Activated CD4-positive, alpha-beta T cell treated with anti-CD3 and anti-CD28 coated beads, Interleukin-2, amount 10 ng/mL, durations not matched to agents 7 days and 5 days (primary cell): ENCODE measurements at regions not wholly inside any gene's neighbourhood (a gene's known extent, or its start where the extent isn't known, plus 50 kb on each side); places are given as distances from the start of the nearest gene placed in this dataset.
"Not testable (repeated sequence)": the region's sequence is repeated elsewhere in the genome, so short reads cannot be mapped to it uniquely, and the experiment has no call there.

Source experiments
- CTCF ChIA-PET: fragments of 350-600 bp; sonication (Branson Sonifier 250); formaldehyde crosslinking; loops from one replicate; lab custom pipeline; 2021; ENCODE audit warnings: antibody characterized with exemption; lab: Charles Lee
- POLR2A ChIA-PET: fragments of 350-600 bp; sonication (Branson Sonifier 250); formaldehyde crosslinking; loops from one replicate; lab custom pipeline; 2021; ENCODE audit warnings: antibody characterized with exemption; lab: Charles Lee
- DNase-seq: peaks from one replicate; pipeline ENCODE4 v3.0.0-alpha.2; 2020
- H3K27ac Mint-ChIP-seq: one replicate; pipeline ENCODE4 v1.8.0; 2021; ENCODE audit warnings: mild to moderate bottlenecking, moderate library complexity, mixed read lengths
- H3K27me3 Mint-ChIP-seq: one replicate; pipeline ENCODE4 v1.8.0; 2021; ENCODE audit warnings: mixed read lengths
- H3K36me3 Mint-ChIP-seq: one replicate; pipeline ENCODE4 v1.8.0; 2021; ENCODE audit warnings: low read depth, mixed read lengths
- H3K4me1 Mint-ChIP-seq: one replicate; pipeline ENCODE4 v1.8.0; 2021; ENCODE audit warnings: mixed read lengths
- H3K4me3 Mint-ChIP-seq: one replicate; pipeline ENCODE4 v1.8.0; 2021; ENCODE audit warnings: mild to moderate bottlenecking, moderate library complexity, mixed read lengths
- H3K9me3 Mint-ChIP-seq: one replicate; pipeline ENCODE4 v1.8.0; 2021; ENCODE audit warnings: mixed read lengths

DNA sequence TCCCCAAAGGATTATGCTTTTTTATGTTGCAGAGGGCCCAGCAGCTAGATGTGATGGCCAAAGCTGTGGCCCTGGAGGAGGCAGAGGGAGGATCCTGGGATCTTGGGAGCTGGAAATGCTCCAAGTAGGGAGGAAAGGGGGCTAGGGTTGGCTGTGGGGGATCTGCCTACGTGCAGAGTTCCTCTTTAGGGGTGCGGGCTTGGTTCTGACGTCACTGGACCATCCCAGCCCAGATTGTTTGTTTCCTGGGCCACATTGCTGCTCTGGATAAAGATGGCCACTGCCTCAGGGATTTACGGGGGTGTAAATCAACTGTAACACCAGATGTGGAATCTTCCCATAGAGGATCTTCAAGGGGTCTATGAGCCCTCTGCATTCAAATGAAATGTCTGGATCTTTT lies 110.3 kb upstream of the SYT13 start:
- DNase-seq = no peak
- no peak overlapping the region for H3K27ac Mint-ChIP-seq
- POLR2A ChIA-PET = no interaction called here
- peaks cover 1% of the 10 kb centered on the region for H3K27me3 Mint-ChIP-seq
- H3K4me3 Mint-ChIP-seq = no peak overlapping the region
- H3K36me3 Mint-ChIP-seq = no peaks in the 10 kb centered on the region
- H3K9me3 Mint-ChIP-seq = no peaks in the 10 kb centered on the region
- H3K4me1 Mint-ChIP-seq = no peaks in the 10 kb centered on the region
- CTCF ChIA-PET = no interaction called here

- Mint-ChIP-seq H3K4me3 (no peak overlapping the region), H3K27me3 (peaks cover 1% of the 10 kb centered on the region), H3K4me1 (no peaks in the 10 kb centered on the region), H3K9me3 (no peaks in the 10 kb centered on the region), H3K36me3 (no peaks in the 10 kb centered on the region), H3K27ac (no peak overlapping the region)
- ChIA-PET POLR2A (no interaction called here), CTCF (no interaction called here)
- DNase-seq = no peak
These were observed 109.8 kb upstream of the SYT13 start for GRCh38 chr11:45395947-45396346.

GRCh38 chr11:45395421-45395820 lies 109.3 kb upstream of the SYT13 start:
- Mint-ChIP-seq H3K27me3 (peaks cover 1% of the 10 kb centered on the region), H3K9me3 (no peaks in the 10 kb centered on the region), H3K4me1 (no peaks in the 10 kb centered on the region), H3K4me3 (no peak overlapping the region), H3K36me3 (no peaks in the 10 kb centered on the region), H3K27ac (no peak overlapping the region)
- CTCF ChIA-PET = no interaction called here
- POLR2A ChIA-PET = no interaction called here
- no peak for DNase-seq

- H3K4me3 Mint-ChIP-seq = no peak overlapping the region
- H3K27me3 Mint-ChIP-seq = peaks cover 1% of the 10 kb centered on the region
- H3K4me1 Mint-ChIP-seq = no peaks in the 10 kb centered on the region
- H3K9me3 Mint-ChIP-seq = no peaks in the 10 kb centered on the region
- H3K27ac Mint-ChIP-seq = no peak overlapping the region
- CTCF ChIA-PET = no interaction called here
- POLR2A ChIA-PET = no interaction called here
- no peaks in the 10 kb centered on the region for H3K36me3 Mint-ChIP-seq
- DNase-seq = no peak
These were observed 108.3 kb upstream of the SYT13 start for GRCh38 chr11:45394294-45395085.

- no peak overlapping the region for H3K4me3 Mint-ChIP-seq
- no peak overlapping the region for H3K27ac Mint-ChIP-seq
- no peaks in the 10 kb centered on the region for H3K4me1 Mint-ChIP-seq
- no peak for DNase-seq
- H3K36me3 Mint-ChIP-seq = no peaks in the 10 kb centered on the region
- ChIA-PET POLR2A (no interaction called here), CTCF (no interaction called here)
- H3K9me3 Mint-ChIP-seq = no peaks in the 10 kb centered on the region
- H3K27me3 Mint-ChIP-seq = peaks cover 3% of the 10 kb centered on the region
These were observed 107.7 kb upstream of the SYT13 start for GRCh38 chr11:45393826-45394225.

DNA sequence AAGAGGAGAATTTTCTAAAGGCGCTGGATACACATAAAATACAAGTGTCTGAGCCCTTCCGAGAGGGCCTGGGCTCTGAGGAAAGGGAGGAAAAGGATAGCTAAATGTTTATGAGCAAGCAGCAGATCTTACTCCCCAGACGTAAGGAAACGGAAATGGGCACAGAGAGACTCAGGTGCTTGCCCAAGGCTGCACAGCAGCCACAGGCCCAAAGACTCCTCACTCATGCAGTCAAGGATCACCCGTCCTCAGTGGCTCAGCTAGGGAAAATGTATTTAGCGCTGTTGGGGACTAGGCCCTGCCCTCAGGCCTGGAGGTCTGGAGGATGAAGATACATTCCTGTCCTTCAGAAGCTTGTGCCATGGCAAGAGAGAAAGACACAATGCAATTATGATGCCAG lies 107.2 kb upstream of the SYT13 start:
- H3K27me3 Mint-ChIP-seq = peaks cover 5% of the 10 kb centered on the region
- H3K4me1 Mint-ChIP-seq = no peaks in the 10 kb centered on the region
- CTCF ChIA-PET = no interaction called here
- POLR2A ChIA-PET = no interaction called here
- H3K9me3 Mint-ChIP-seq = no peaks in the 10 kb centered on the region
- no peaks in the 10 kb centered on the region for H3K36me3 Mint-ChIP-seq
- H3K27ac Mint-ChIP-seq = no peak overlapping the region
- no peak overlapping the region for H3K4me3 Mint-ChIP-seq
- no peak for DNase-seq

DNA sequence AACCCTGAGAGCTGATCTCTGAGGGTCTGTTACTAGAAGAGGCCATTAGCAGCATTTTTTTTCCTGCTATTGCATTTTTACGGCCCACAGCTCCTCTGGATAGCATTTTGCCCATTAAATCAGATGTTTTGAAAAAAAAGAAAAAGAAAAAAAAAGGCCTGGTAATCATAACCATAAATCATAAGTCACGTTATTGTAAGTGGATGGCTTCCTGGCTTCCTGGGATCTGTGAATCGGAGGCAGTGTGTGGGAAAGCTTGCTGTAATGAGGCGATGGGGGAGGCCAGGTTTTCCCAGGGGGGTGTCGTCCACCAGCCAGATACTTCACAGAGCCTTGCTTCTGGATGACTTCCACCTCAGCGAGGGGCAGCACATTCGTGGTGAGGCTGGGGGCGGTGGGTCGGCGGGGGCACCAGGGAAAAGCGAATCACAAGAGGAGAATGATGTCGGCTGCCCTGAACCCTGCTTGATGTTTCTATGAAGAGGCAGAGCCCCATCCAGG lies 106.5 kb upstream of the SYT13 start:
- Mint-ChIP-seq H3K4me1 (no peaks in the 10 kb centered on the region), H3K9me3 (no peaks in the 10 kb centered on the region), H3K36me3 (no peaks in the 10 kb centered on the region), H3K27ac (no peak overlapping the region), H3K27me3 (peaks cover 7% of the 10 kb centered on the region), H3K4me3 (no peak overlapping the region)
- DNase-seq = no peak
- POLR2A ChIA-PET = no interaction called here
- CTCF ChIA-PET = no interaction called here

- Mint-ChIP-seq H3K27ac (no peak overlapping the region), H3K4me3 (no peak overlapping the region), H3K9me3 (no peaks in the 10 kb centered on the region), H3K27me3 (peaks cover 8% of the 10 kb centered on the region), H3K4me1 (no peaks in the 10 kb centered on the region), H3K36me3 (no peaks in the 10 kb centered on the region)
- ChIA-PET POLR2A (no interaction called here), CTCF (no interaction called here)
- DNase-seq = no peak
These were observed 106.0 kb upstream of the SYT13 start for GRCh38 chr11:45392154-45392553.

DNA sequence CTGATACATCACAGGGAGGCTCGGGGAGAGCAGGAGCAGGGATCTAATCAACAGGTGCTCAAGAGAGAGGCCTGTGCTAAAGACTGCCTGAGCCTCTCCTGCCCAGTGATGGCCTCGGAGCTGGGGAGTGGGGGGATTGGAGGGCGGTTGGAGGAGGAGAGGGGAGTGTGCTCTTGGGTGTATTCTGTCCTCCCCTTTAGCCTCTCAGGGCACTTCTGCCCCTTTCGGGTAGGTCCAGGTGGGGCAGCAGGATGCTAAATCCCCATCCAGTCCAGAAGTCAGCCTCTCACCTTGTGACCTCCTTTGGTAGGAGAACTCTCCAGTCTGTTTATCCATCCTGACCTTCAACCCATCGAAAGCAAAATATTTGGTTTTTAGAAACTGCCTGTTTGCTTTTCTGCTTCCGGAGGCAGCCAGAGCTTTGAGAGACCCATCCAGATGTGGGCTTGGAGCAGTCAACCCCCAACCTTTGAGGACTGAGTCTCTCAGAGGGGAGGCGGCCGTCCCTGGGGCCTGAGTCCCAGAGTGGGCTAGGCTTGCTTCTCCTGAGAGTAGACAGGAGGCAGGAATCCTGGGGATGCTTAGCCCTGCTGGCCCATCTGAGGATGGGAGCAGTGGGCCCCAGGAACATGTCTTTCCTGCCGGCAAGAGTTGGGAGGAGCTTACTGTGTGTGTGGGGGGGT lies 105.2 kb upstream of the SYT13 start:
- H3K4me1 Mint-ChIP-seq = no peaks in the 10 kb centered on the region
- DNase-seq = no peak
- no peaks in the 10 kb centered on the region for H3K9me3 Mint-ChIP-seq
- H3K36me3 Mint-ChIP-seq = no peaks in the 10 kb centered on the region
- H3K27me3 Mint-ChIP-seq = peaks cover 8% of the 10 kb centered on the region
- H3K4me3 Mint-ChIP-seq = no peak overlapping the region
- H3K27ac Mint-ChIP-seq = no peak overlapping the region
- POLR2A ChIA-PET = no interaction called here
- CTCF ChIA-PET = no interaction called here

DNA sequence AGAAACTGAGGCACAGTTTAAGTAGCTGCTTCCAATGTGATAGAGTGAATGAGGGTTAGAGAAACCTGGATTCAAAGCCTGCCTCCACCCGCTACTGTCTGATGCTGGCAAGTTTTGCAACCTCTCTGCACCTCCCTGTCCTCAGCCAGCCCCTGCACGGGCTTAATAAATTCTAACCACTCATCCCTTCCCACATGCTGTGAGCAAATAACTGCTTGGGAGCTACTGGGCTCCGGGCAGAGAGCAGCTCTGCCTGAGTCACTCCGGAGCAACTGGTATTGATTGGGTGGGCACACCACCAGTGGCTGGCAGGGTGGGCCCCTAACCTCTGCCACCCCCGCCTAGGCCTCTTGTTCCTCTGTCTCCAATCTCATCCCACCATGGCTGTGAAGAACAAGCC lies 104.3 kb upstream of the SYT13 start:
- no peaks in the 10 kb centered on the region for H3K36me3 Mint-ChIP-seq
- H3K9me3 Mint-ChIP-seq = no peaks in the 10 kb centered on the region
- CTCF ChIA-PET = interaction anchor here (1.2 kb wide), 1 partner anchor 15 kb away, joined by 3 read pairs; no protein-coding TSS in a partner anchor
- POLR2A ChIA-PET = no interaction called here
- no peak for DNase-seq
- H3K27ac Mint-ChIP-seq = no peak overlapping the region
- H3K27me3 Mint-ChIP-seq = peaks cover 8% of the 10 kb centered on the region
- peaks cover 3% of the 10 kb centered on the region for H3K4me1 Mint-ChIP-seq
- no peak overlapping the region for H3K4me3 Mint-ChIP-seq

DNA sequence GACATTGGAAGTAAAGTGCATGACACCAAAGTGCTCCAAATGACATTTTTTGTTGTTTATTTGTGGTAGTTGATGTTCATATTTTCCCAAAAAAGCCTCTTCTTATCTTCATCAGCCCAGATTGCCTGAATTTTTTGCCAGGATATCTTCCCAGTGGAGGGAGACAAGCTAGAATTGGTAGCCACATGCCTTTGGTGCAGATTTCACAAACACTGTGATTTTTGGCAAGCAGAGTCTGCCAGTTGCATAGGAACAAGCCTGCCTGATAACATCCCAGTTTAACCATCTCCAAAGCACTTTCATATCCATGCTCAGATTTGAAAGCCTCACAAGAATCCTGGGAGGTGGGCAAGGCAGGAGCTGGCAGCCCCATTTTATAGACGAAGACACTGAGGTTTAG lies 102.3 kb upstream of the SYT13 start:
- DNase-seq = no peak
- POLR2A ChIA-PET = no interaction called here
- Mint-ChIP-seq H3K27ac (no peak overlapping the region), H3K9me3 (no peaks in the 10 kb centered on the region), H3K27me3 (peaks cover 15% of the 10 kb centered on the region), H3K4me1 (peaks cover 7% of the 10 kb centered on the region), H3K4me3 (no peak overlapping the region), H3K36me3 (no peaks in the 10 kb centered on the region)
- CTCF ChIA-PET = interaction anchor here (0.6 kb wide), 1 partner anchor 486 kb away, joined by 3 read pairs; no protein-coding TSS in a partner anchor

DNA sequence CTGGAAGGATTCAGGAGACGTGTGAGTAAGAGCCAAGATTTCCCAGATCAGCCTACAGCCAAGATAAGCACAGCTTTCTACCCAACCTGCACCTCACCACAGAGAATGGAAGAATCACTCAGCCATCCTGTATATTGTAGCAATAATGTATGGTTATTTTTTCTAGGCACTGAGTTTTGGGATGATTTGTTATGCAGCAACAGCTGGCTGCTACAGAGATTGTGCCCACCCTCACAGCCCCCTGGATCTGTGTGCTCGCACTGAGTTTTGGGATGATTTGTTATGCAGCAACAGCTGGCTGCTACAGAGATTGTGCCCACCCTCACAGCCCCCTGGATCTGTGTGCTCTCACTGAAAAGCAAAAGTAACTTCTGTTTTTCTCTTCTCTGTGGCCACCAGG lies 101.7 kb upstream of the SYT13 start:
- H3K27ac Mint-ChIP-seq, DNase-seq, POLR2A ChIA-PET, H3K9me3 Mint-ChIP-seq, H3K36me3 Mint-ChIP-seq, CTCF ChIA-PET, H3K4me3 Mint-ChIP-seq: not testable (repeated sequence)
- Mint-ChIP-seq H3K27me3 (peaks cover 17% of the 10 kb centered on the region), H3K4me1 (peaks cover 12% of the 10 kb centered on the region)

DNA sequence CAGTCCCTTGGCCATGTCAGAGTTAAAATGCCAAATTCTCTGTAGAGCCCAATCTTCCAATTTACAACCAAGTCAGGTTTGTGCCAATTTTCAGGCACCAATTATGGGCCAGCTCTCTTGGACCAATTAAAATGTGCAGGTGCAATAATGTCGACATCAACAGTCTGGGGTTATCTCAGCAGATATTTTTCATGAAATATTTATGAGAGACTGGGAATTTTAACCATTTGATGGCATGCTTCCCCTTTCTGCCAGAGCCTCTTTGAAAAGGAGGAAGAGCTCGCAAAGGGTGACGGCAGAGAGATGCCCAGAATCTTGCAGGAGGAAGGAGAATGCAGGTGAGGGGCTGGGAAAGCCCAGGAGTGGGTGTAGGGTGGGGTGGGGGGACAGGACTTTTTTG lies 100.8 kb upstream of the SYT13 start:
- POLR2A ChIA-PET = no interaction called here
- no peak for DNase-seq
- Mint-ChIP-seq H3K9me3 (no peaks in the 10 kb centered on the region), H3K4me3 (no peak overlapping the region), H3K27ac (no peak overlapping the region), H3K4me1 (peaks cover 15% of the 10 kb centered on the region), H3K36me3 (no peaks in the 10 kb centered on the region), H3K27me3 (peaks cover 24% of the 10 kb centered on the region)
- CTCF ChIA-PET = no interaction called here
